ENCODE measurements at regions not wholly inside any gene's neighbourhood (a gene's known extent, or its start where the extent isn't known, plus 50 kb on each side); places are given as distances from the start of the nearest gene placed in this dataset.

- no peak for TF ChIP-seq POU6F1 (CRISPR knock-in tag; IDR thresholded peaks at IDR 0.05; ENCODE audit: borderline replicate concordance, low read depth)
- TF ChIP-seq ZNF565 (CRISPR knock-in tag; conservative IDR thresholded peaks at IDR 0.05; ENCODE audit: low read depth): no peak
- no peak for TF ChIP-seq ZNF8 (CRISPR knock-in tag; IDR thresholded peaks at IDR 0.05)
- no peak for TF ChIP-seq OSR1 (CRISPR knock-in tag; IDR thresholded peaks at IDR 0.05)
- peak; percentile 25; the same call in 2 of the 3 replicates for ATAC-seq
Measured at GRCh38 chr1:57839526-57839925, 415.7 kb upstream of the DAB1 start.

- ATAC-seq: peak; percentile 89
- no peak for TF ChIP-seq ZNF565 (CRISPR knock-in tag; conservative IDR thresholded peaks at IDR 0.05; ENCODE audit: low read depth)
- TF ChIP-seq, protein P1, sequence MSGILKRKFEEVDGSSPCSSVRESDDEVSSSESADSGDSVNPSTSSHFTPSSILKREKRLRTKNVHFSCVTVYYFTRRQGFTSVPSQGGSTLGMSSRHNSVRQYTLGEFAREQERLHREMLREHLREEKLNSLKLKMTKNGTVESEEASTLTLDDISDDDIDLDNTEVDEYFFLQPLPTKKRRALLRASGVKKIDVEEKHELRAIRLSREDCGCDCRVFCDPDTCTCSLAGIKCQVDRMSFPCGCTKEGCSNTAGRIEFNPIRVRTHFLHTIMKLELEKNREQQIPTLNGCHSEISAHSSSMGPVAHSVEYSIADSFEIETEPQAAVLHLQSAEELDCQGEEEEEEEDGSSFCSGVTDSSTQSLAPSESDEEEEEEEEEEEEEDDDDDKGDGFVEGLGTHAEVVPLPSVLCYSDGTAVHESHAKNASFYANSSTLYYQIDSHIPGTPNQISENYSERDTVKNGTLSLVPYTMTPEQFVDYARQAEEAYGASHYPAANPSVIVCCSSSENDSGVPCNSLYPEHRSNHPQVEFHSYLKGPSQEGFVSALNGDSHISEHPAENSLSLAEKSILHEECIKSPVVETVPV (CRISPR knock-in tag; IDR thresholded peaks at IDR 0.05): no peak
- TF ChIP-seq OSR1 (CRISPR knock-in tag; IDR thresholded peaks at IDR 0.05): no peak
- TF ChIP-seq SNAI2 (CRISPR knock-in tag; IDR thresholded peaks at IDR 0.05): no peak
- no peak for TF ChIP-seq CREB5 (CRISPR knock-in tag; IDR thresholded peaks at IDR 0.05; ENCODE audit: low read depth)
- TF ChIP-seq GLIS3 (CRISPR knock-in tag; IDR thresholded peaks at IDR 0.05): no peak
- TF ChIP-seq ZNF70 (CRISPR knock-in tag; IDR thresholded peaks at IDR 0.05): no peak
- TF ChIP-seq ESRRG (CRISPR knock-in tag; IDR thresholded peaks at IDR 0.05): no peak
- no peak for TF ChIP-seq RARB (CRISPR knock-in tag; IDR thresholded peaks at IDR 0.05)
- TF ChIP-seq ZC3H10 (CRISPR knock-in tag; IDR thresholded peaks at IDR 0.05): peak; percentile 73; the same call in 1 of the 2 replicates
- TF ChIP-seq ZFP30 (CRISPR knock-in tag; IDR thresholded peaks at IDR 0.05): no peak
- TF ChIP-seq BACH2 (CRISPR knock-in tag; IDR thresholded peaks at IDR 0.05; ENCODE audit: borderline replicate concordance): no peak
- TF ChIP-seq TCF4 (CRISPR knock-in tag; IDR thresholded peaks at IDR 0.05; ENCODE audit: borderline replicate concordance): no peak
- TF ChIP-seq TOX (CRISPR knock-in tag; IDR thresholded peaks at IDR 0.05; ENCODE audit: borderline replicate concordance): 0 out of 2 replicates have a peak, but pooled peaks have one; percentile 31
- TF ChIP-seq, protein P2, sequence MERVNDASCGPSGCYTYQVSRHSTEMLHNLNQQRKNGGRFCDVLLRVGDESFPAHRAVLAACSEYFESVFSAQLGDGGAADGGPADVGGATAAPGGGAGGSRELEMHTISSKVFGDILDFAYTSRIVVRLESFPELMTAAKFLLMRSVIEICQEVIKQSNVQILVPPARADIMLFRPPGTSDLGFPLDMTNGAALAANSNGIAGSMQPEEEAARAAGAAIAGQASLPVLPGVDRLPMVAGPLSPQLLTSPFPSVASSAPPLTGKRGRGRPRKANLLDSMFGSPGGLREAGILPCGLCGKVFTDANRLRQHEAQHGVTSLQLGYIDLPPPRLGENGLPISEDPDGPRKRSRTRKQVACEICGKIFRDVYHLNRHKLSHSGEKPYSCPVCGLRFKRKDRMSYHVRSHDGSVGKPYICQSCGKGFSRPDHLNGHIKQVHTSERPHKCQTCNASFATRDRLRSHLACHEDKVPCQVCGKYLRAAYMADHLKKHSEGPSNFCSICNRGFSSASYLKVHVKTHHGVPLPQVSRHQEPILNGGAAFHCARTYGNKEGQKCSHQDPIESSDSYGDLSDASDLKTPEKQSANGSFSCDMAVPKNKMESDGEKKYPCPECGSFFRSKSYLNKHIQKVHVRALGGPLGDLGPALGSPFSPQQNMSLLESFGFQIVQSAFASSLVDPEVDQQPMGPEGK (CRISPR knock-in tag; IDR thresholded peaks at IDR 0.05; ENCODE audit: borderline replicate concordance): no peak
- TF ChIP-seq ARNTL (CRISPR knock-in tag; IDR thresholded peaks at IDR 0.05; ENCODE audit: borderline replicate concordance, low read depth): no peak
- peak; percentile 87 for TF ChIP-seq ISL1 (CRISPR knock-in tag; IDR thresholded peaks at IDR 0.05)
- peak; percentile 89 for TF ChIP-seq ZFP3 (CRISPR knock-in tag; IDR thresholded peaks at IDR 0.05)
Measured at GRCh38 chr1:57839067-57839466, 415.2 kb upstream of the DAB1 start.

DNA sequence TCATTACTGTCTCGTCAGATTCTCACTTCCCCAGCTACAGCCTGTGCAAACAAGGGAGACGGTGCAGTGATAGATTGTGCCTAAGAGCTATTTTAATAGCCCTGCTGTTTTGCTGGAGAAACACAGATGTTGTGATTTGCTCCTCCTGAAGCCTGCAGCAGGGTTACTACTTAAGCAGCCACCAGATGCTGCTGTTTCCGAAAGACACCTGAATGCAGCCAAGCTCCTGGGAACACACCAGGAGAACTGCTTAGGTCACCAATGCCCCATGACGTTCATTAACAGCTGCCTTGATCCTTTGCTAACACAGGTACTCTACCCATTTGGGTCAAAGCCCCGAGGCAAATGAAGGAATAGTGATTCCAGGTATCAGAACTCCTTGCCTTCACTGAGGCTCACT lies 411.8 kb upstream of the DAB1 start:
- no peak for TF ChIP-seq ZFP30 (CRISPR knock-in tag; IDR thresholded peaks at IDR 0.05)
- ATAC-seq: peak; percentile 9; the same call in 1 of the 3 replicates

GRCh38 chr1:57833296-57833695 lies 409.4 kb upstream of the DAB1 start:
- TF ChIP-seq ZC3H10 (CRISPR knock-in tag; IDR thresholded peaks at IDR 0.05) (no peak), BACH2 (CRISPR knock-in tag; IDR thresholded peaks at IDR 0.05; ENCODE audit: borderline replicate concordance) (no peak), ZNF565 (CRISPR knock-in tag; conservative IDR thresholded peaks at IDR 0.05; ENCODE audit: low read depth) (no peak), CSDC2 (CRISPR knock-in tag; IDR thresholded peaks at IDR 0.05) (no peak), ESRRG (CRISPR knock-in tag; IDR thresholded peaks at IDR 0.05) (no peak), ARNTL (CRISPR knock-in tag; IDR thresholded peaks at IDR 0.05; ENCODE audit: borderline replicate concordance, low read depth) (no peak), TCF4 (CRISPR knock-in tag; IDR thresholded peaks at IDR 0.05; ENCODE audit: borderline replicate concordance) (no peak), PPARA (CRISPR knock-in tag; IDR thresholded peaks at IDR 0.05; ENCODE audit: borderline replicate concordance) (no peak), GLIS3 (CRISPR knock-in tag; IDR thresholded peaks at IDR 0.05) (no peak), TOX (CRISPR knock-in tag; IDR thresholded peaks at IDR 0.05; ENCODE audit: borderline replicate concordance) (no peak), OSR1 (CRISPR knock-in tag; IDR thresholded peaks at IDR 0.05) (no peak)
- TF ChIP-seq, protein P3, sequence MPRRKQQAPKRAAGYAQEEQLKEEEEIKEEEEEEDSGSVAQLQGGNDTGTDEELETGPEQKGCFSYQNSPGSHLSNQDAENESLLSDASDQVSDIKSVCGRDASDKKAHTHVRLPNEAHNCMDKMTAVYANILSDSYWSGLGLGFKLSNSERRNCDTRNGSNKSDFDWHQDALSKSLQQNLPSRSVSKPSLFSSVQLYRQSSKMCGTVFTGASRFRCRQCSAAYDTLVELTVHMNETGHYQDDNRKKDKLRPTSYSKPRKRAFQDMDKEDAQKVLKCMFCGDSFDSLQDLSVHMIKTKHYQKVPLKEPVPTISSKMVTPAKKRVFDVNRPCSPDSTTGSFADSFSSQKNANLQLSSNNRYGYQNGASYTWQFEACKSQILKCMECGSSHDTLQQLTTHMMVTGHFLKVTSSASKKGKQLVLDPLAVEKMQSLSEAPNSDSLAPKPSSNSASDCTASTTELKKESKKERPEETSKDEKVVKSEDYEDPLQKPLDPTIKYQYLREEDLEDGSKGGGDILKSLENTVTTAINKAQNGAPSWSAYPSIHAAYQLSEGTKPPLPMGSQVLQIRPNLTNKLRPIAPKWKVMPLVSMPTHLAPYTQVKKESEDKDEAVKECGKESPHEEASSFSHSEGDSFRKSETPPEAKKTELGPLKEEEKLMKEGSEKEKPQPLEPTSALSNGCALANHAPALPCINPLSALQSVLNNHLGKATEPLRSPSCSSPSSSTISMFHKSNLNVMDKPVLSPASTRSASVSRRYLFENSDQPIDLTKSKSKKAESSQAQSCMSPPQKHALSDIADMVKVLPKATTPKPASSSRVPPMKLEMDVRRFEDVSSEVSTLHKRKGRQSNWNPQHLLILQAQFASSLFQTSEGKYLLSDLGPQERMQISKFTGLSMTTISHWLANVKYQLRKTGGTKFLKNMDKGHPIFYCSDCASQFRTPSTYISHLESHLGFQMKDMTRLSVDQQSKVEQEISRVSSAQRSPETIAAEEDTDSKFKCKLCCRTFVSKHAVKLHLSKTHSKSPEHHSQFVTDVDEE (CRISPR knock-in tag; IDR thresholded peaks at IDR 0.05): no peak

More at GRCh38 chr1:57833296-57833695, 409.4 kb upstream of the DAB1 start:
- ATAC-seq: no peak
